ENCODE measurements at regions not wholly inside any gene's neighbourhood (a gene's known extent, or its start where the extent isn't known, plus 50 kb on each side); places are given as distances from the start of the nearest gene placed in this dataset.

- Histone ChIP-seq H3K23ac (ENCODE audit: insufficient read length) (no peak overlapping the region), H3K27me3 (replicated peaks in 1 of 4; ENCODE audit: control insufficient read depth in 3 of 4, extremely low read depth in 1 of 4, insufficient read depth in 3 of 4, low read length in 3 of 4) (no peaks in the 10 kb centered on the region), H2AK5ac (ENCODE audit: low read depth, low read length) (no peak overlapping the region), H3K18ac (ENCODE audit: extremely low read depth, low read length) (no peak overlapping the region), H4K8ac (ENCODE audit: extremely low read depth, insufficient read depth, low read length) (0 out of 2 replicates have a peak overlapping the region, but pooled peaks have one; percentile 51), H3K14ac (ENCODE audit: insufficient read length) (no peak overlapping the region), H3K4me3 (ENCODE audit: extremely low read depth in 1 of 4, insufficient read depth in 2 of 4, low read depth in 3 of 4, low read length in 4 of 4) (no peak overlapping the region), H4K5ac (ENCODE audit: insufficient read length, low read depth, low read length) (no peak overlapping the region), H2BK15ac (ENCODE audit: low read length) (no peak overlapping the region), H3K9ac (replicated peaks in 1 of 4; ENCODE audit: extremely low read depth in 1 of 4, low read depth in 3 of 4, low read length in 3 of 4) (no peak overlapping the region), H2BK12ac (ENCODE audit: low read depth, low read length) (no peak overlapping the region), H2AFZ (ENCODE audit: low read length) (peak overlapping the region; percentile 94), H2BK5ac (ENCODE audit: low read depth, low read length) (no peak overlapping the region), H3K9me3 (ENCODE audit: insufficient read depth in 2 of 2, low read depth in 1 of 2, low read length in 1 of 2) (peaks cover 5 to 6% of the 10 kb centered on the region in 2 experiments; a peak in 2 of 4 replicates), H3K79me2 (ENCODE audit: control insufficient read depth in 1 of 2, insufficient read depth in 2 of 2, low read length in 2 of 2) (no peaks in the 10 kb centered on the region), H4K20me1 (replicated peaks in 1 of 2; ENCODE audit: control insufficient read depth in 1 of 2, insufficient read depth in 2 of 2, low read length in 2 of 2) (no peaks in the 10 kb centered on the region), H3K4ac (replicated peaks; ENCODE audit: insufficient read length, low read depth, low read length) (no peak overlapping the region), H2BK120ac (replicated peaks; ENCODE audit: low read depth, low read length) (no peak overlapping the region), H4K91ac (replicated peaks; ENCODE audit: insufficient read length, low read length) (no peak overlapping the region), H3K27ac (ENCODE audit: low read depth, low read length) (no peak overlapping the region), H3K4me1 (replicated peaks in 1 of 4; ENCODE audit: control insufficient read depth in 3 of 4, insufficient read depth in 4 of 4, low read length in 3 of 4) (no peaks in the 10 kb centered on the region), H3K23me2 (ENCODE audit: low read depth, low read length) (no peaks in the 10 kb centered on the region), H3K4me2 (ENCODE audit: insufficient read depth in 1 of 2, low read depth in 2 of 2, low read length in 2 of 2) (no peak overlapping the region), H3K56ac (replicated peaks; ENCODE audit: insufficient read length, low read depth, low read length) (no peak overlapping the region), H3K79me1 (ENCODE audit: low read depth, low read length) (no peaks in the 10 kb centered on the region), H2BK20ac (ENCODE audit: low read length) (no peak overlapping the region), H3K36me3 (ENCODE audit: control insufficient read depth in 2 of 4, insufficient read depth in 4 of 4, low read length in 3 of 4) (no peaks in the 10 kb centered on the region)
- 93% methylated on average over 1 of the region's 1 CpG; no CpG with 5 or more reads in 1 of the 2 experiments for WGBS, 2 experiments (ENCODE audit: extremely low coverage in 1 of 2, insufficient coverage in 1 of 2, insufficient read length in 1 of 2, insufficient replicate concordance in 2 of 2, low coverage in 1 of 2, low lambda C conversion rate in 2 of 2, missing lambda C conversion rate in 1 of 2)
- CTCF ChIA-PET (ENCODE audit: partially characterized antibody): no interaction called here
- POLR2A ChIA-PET (ENCODE audit: partially characterized antibody): no interaction called here
- DNase-seq (ENCODE audit: low read depth in 1 of 2, low spot score in 2 of 2) (no peak), FAIRE-seq (no peak)
- TF ChIP-seq POLR2AphosphoS5 (IDR thresholded peaks at IDR 0.05; ENCODE audit: low read depth, low read length): no peak
- no peak for TF ChIP-seq ATF3 (IDR thresholded peaks at IDR 0.05; ENCODE audit: insufficient read depth, low read depth, low read length)
- TF ChIP-seq EZH2 (IDR thresholded peaks at IDR 0.05; ENCODE audit: low read depth, low read length, severe bottlenecking): no peak
- no peak for TF ChIP-seq BCL11A (IDR thresholded peaks at IDR 0.05; ENCODE audit: low read depth in 2 of 2, low read length in 2 of 2)
- TF ChIP-seq TAF7 (optimal IDR thresholded peaks at IDR 0.05; ENCODE audit: borderline replicate concordance, low read depth, low read length): no peak
- no peak for TF ChIP-seq CREB1 (IDR thresholded peaks at IDR 0.05)
- TF ChIP-seq KDM4A (IDR thresholded peaks at IDR 0.05; ENCODE audit: low read depth, low read length, severe bottlenecking): no peak
- no peak for TF ChIP-seq USF2 (IDR thresholded peaks at IDR 0.05; ENCODE audit: low read length)
- TF ChIP-seq GTF2F1 (IDR thresholded peaks at IDR 0.05; ENCODE audit: borderline replicate concordance, low read depth, low read length): no peak
- TF ChIP-seq SAP30 (IDR thresholded peaks at IDR 0.05; ENCODE audit: insufficient read depth, insufficient replicate concordance, low read length): no peak
- no peak for TF ChIP-seq SP1 (IDR thresholded peaks at IDR 0.05; ENCODE audit: low read depth, low read length)
- TF ChIP-seq SP2 (IDR thresholded peaks at IDR 0.05; ENCODE audit: low read length): no peak
- TF ChIP-seq PHF8 (conservative IDR thresholded peaks at IDR 0.05; ENCODE audit: low read depth, low read length): no peak
- TF ChIP-seq KDM1A (IDR thresholded peaks at IDR 0.05; ENCODE audit: borderline replicate concordance, low read length): no peak
These were observed 304.1 kb downstream of the PCDH20 start for GRCh38 chr13:61111529-61111928.
